Stimulated activated CD8-positive, alpha-beta memory T cell treated with anti-CD3 and anti-CD28 coated beads, Interleukin-15, amount 100 ng/mL, for 24 hours (primary cell): ENCODE measurements at regions not wholly inside any gene's neighbourhood (a gene's known extent, or its start where the extent isn't known, plus 50 kb on each side); places are given as distances from the start of the nearest gene placed in this dataset.

Experiments
- DNase-seq: peaks from one replicate; pipeline ENCODE4 v3.0.0-alpha.2; 2020; ENCODE audit warnings: low read depth

- no peak for DNase-seq
Observed at GRCh38 chr3:68056556-68056955, 402.1 kb upstream of the SUCLG2 start.

GRCh38 chr3:68055215-68055614 lies 400.8 kb upstream of the SUCLG2 start:
- no peak for DNase-seq

- no peak for DNase-seq
Observed at GRCh38 chr3:68049776-68050175, 395.4 kb upstream of the SUCLG2 start.

GRCh38 chr3:68045976-68046375 lies 391.6 kb upstream of the SUCLG2 start:
- no peak for DNase-seq

- DNase-seq: no peak
Observed at GRCh38 chr3:68033867-68034266, 379.5 kb upstream of the SUCLG2 start.

- DNase-seq: no peak
Observed at GRCh38 chr3:68032209-68032608, 377.8 kb upstream of the SUCLG2 start.

GRCh38 chr3:68025189-68025588 lies 370.8 kb upstream of the SUCLG2 start:
- no peak for DNase-seq

GRCh38 chr3:68019876-68020275 lies 365.5 kb upstream of the SUCLG2 start:
- no peak for DNase-seq

- DNase-seq: no peak
Observed at GRCh38 chr3:68018275-68018674, 363.9 kb upstream of the SUCLG2 start.

- DNase-seq: no peak
Observed at GRCh38 chr3:68017069-68017468, 362.7 kb upstream of the SUCLG2 start.

- no peak for DNase-seq
Observed at GRCh38 chr3:68009900-68010299, 355.5 kb upstream of the SUCLG2 start.

- DNase-seq: no peak
Observed at GRCh38 chr3:68007621-68008226, 353.3 kb upstream of the SUCLG2 start.

- DNase-seq: no peak
Observed at GRCh38 chr3:68006646-68007045, 352.2 kb upstream of the SUCLG2 start.

GRCh38 chr3:68004091-68004490 lies 349.7 kb upstream of the SUCLG2 start:
- DNase-seq: no peak

GRCh38 chr3:67998281-67998680 lies 343.9 kb upstream of the SUCLG2 start:
- no peak for DNase-seq

- no peak for DNase-seq
Observed at GRCh38 chr3:67995206-67995605, 340.8 kb upstream of the SUCLG2 start.

GRCh38 chr3:67986706-67987105 lies 332.3 kb upstream of the SUCLG2 start:
- no peak for DNase-seq

- DNase-seq: no peak
Observed at GRCh38 chr3:67983166-67983565, 328.8 kb upstream of the SUCLG2 start.

- DNase-seq: no peak
Observed at GRCh38 chr3:67981077-67981476, 326.7 kb upstream of the SUCLG2 start.

GRCh38 chr3:67979342-67979741 lies 324.9 kb upstream of the SUCLG2 start:
- no peak for DNase-seq

GRCh38 chr3:67977762-67978161 lies 323.4 kb upstream of the SUCLG2 start:
- DNase-seq: no peak

GRCh38 chr3:67976663-67977062 lies 322.3 kb upstream of the SUCLG2 start:
- no peak for DNase-seq

- DNase-seq: no peak
Observed at GRCh38 chr3:67964596-67964995, 310.2 kb upstream of the SUCLG2 start.

- DNase-seq: no peak
Observed at GRCh38 chr3:67957268-67957667, 302.9 kb upstream of the SUCLG2 start.
